ENCODE measurements at regions not wholly inside any gene's neighbourhood (a gene's known extent, or its start where the extent isn't known, plus 50 kb on each side); places are given as distances from the start of the nearest gene placed in this dataset.

DNA sequence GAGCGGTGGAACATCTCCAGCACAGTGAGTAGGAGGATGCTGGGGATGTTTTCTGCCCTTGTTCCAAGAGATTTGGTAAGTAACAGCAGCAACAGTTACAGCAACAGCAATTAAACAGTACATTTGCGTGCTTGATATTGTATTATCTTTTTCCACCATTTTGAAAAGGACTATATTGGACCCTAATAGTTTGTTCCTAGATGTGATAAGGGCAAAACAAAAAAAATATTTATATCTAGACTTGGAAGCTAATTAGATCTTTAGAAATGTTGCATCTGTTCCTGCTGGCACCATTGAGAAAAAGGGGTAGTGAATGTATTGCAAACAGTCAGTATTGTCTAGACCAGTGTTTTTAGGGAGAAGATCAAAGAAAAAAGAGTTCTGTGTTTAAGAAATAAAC lies 759.9 kb downstream of the JRKL start:
- Histone ChIP-seq H3K27ac (ENCODE audit: low read length) (no peak overlapping the region), H3K9me3 (ENCODE audit: low read length) (no peaks in the 10 kb centered on the region), H3K4me2 (ENCODE audit: low read length) (no peak overlapping the region), H2AFZ (ENCODE audit: low read length) (no peak overlapping the region), H4K20me1 (ENCODE audit: low read length) (no peaks in the 10 kb centered on the region), H3K4me1 (ENCODE audit: insufficient read depth, low read length) (no peaks in the 10 kb centered on the region), H3K79me2 (ENCODE audit: low read length) (no peaks in the 10 kb centered on the region), H3K27me3 (ENCODE audit: low read length) (no peaks in the 10 kb centered on the region), H3K9me2 (replicated peaks; ENCODE audit: low read length) (no peaks in the 10 kb centered on the region), H3F3A (ENCODE audit: low read length, unreplicated experiment) (no peaks in the 10 kb centered on the region), H3K36me3 (ENCODE audit: low read depth, low read length) (no peaks in the 10 kb centered on the region), H3K9ac (ENCODE audit: low read length) (no peak overlapping the region), H3K4me3 (ENCODE audit: low read length) (no peak overlapping the region)
- BruUV-seq (replicated peaks) = no TSS peak
- POLR2A ChIA-PET (ENCODE audit: unreplicated experiment) = no interaction called here
- intact Hi-C loops (cut with micrococcal nuclease) = no loop called here
- ATAC-seq = no peak
- DNase-seq = no peak
- CTCF ChIA-PET = no interaction called here
- TF ChIP-seq, protein P1, sequence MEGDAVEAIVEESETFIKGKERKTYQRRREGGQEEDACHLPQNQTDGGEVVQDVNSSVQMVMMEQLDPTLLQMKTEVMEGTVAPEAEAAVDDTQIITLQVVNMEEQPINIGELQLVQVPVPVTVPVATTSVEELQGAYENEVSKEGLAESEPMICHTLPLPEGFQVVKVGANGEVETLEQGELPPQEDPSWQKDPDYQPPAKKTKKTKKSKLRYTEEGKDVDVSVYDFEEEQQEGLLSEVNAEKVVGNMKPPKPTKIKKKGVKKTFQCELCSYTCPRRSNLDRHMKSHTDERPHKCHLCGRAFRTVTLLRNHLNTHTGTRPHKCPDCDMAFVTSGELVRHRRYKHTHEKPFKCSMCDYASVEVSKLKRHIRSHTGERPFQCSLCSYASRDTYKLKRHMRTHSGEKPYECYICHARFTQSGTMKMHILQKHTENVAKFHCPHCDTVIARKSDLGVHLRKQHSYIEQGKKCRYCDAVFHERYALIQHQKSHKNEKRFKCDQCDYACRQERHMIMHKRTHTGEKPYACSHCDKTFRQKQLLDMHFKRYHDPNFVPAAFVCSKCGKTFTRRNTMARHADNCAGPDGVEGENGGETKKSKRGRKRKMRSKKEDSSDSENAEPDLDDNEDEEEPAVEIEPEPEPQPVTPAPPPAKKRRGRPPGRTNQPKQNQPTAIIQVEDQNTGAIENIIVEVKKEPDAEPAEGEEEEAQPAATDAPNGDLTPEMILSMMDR (conservative IDR thresholded peaks at IDR 0.05; ENCODE audit: low read depth, low read length) = no peak
- TF ChIP-seq EZH2 (IDR thresholded peaks at IDR 0.05; ENCODE audit: low read length, unreplicated experiment) = no peak

DNA sequence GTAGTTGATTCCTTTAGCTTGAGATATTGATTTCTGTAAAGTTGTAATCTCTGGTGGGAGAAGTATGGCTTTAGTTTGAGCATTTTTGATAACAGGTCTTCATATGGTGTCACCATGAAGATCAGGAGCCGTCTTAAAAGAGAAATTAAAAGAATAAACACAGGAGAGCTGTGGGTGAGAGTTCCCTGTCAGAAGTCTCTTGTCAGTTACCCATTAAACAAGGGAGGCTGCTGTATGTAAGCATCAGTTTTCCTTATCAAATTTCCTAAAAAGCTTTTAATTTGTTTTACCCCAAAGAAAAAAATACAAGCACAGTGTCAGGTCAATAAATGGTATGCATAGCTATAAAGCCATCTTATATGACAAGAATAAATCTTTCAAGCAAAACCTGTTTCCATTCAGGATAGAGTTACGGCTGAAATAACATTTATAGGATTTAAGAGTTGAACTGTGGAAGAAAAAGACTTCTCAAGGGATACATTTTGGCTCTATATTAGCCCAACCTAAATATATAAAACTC lies 767.5 kb downstream of the JRKL start:
- no peaks in the 10 kb centered on the region for H4K20me1 ChIP-seq (ENCODE audit: low read length)
- CTCF ChIA-PET = no interaction called here
- ATAC-seq = no peak

DNA sequence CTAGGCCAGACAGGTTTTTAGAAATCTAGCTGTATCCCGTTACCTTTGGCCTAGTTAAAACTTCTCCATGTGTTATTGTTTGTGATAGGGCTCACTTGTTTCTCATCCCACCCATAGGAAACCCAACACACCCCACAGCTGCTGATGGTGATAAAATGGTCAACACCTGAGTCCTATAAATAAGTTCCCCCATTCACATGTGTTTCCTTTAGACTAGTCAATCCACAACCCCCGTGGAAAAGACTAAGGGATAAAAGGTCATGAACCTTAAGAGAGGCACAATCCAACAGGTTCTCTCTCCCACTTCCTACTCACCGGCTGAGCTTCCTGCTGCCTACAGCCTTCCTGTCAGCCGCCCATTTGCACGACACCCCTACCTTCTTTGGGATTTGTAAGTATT lies 768.4 kb downstream of the JRKL start:
- POLR2A ChIA-PET (ENCODE audit: unreplicated experiment) = no interaction called here
- CTCF ChIA-PET = no interaction called here
- no TSS peak for BruUV-seq (replicated peaks)
- intact Hi-C loops (cut with micrococcal nuclease) = no loop called here
- Histone ChIP-seq H3K9me2 (replicated peaks; ENCODE audit: low read length) (no peaks in the 10 kb centered on the region), H4K20me1 (ENCODE audit: low read length) (no peaks in the 10 kb centered on the region), H3K9me3 (ENCODE audit: low read length) (no peaks in the 10 kb centered on the region), H3K27me3 (ENCODE audit: low read length) (no peaks in the 10 kb centered on the region), H3F3A (ENCODE audit: low read length, unreplicated experiment) (no peaks in the 10 kb centered on the region), H3K9ac (ENCODE audit: low read length) (no peak overlapping the region), H2AFZ (ENCODE audit: low read length) (no peak overlapping the region), H3K4me1 (ENCODE audit: insufficient read depth, low read length) (no peaks in the 10 kb centered on the region), H3K36me3 (ENCODE audit: low read depth, low read length) (no peaks in the 10 kb centered on the region), H3K4me3 (ENCODE audit: low read length) (no peak overlapping the region), H3K4me2 (ENCODE audit: low read length) (no peak overlapping the region), H3K79me2 (ENCODE audit: low read length) (no peaks in the 10 kb centered on the region), H3K27ac (ENCODE audit: low read length) (no peak overlapping the region)
- TF ChIP-seq EZH2phosphoT487 (IDR thresholded peaks at IDR 0.05; ENCODE audit: borderline replicate concordance, low read length) = no peak
- TF ChIP-seq, protein P1 (conservative IDR thresholded peaks at IDR 0.05; ENCODE audit: low read depth, low read length) = no peak
- no peak for TF ChIP-seq EZH2 (IDR thresholded peaks at IDR 0.05; ENCODE audit: low read length, unreplicated experiment)
- DNase-seq = no peak
- no peak for ATAC-seq

More for the DNA sequence above, 767.5 kb downstream of the JRKL start:
- no peaks in the 10 kb centered on the region for H3K27me3 ChIP-seq (ENCODE audit: low read length)
- H3K9me2 ChIP-seq (replicated peaks; ENCODE audit: low read length) = no peaks in the 10 kb centered on the region
- no TSS peak for BruUV-seq (replicated peaks)
- POLR2A ChIA-PET (ENCODE audit: unreplicated experiment) = no interaction called here
- no peaks in the 10 kb centered on the region for H3K9me3 ChIP-seq (ENCODE audit: low read length)
- TF ChIP-seq EZH2phosphoT487 (IDR thresholded peaks at IDR 0.05; ENCODE audit: borderline replicate concordance, low read length) (no peak), EZH2 (IDR thresholded peaks at IDR 0.05; ENCODE audit: low read length, unreplicated experiment) (no peak)
- TF ChIP-seq, protein P1 (conservative IDR thresholded peaks at IDR 0.05; ENCODE audit: low read depth, low read length) = no peak
- DNase-seq = no peak
- intact Hi-C loops (cut with micrococcal nuclease) = no loop called here
- H3K4me2 ChIP-seq (ENCODE audit: low read length) = no peak overlapping the region
- H3K27ac ChIP-seq (ENCODE audit: low read length) = no peak overlapping the region
- no peak overlapping the region for H2AFZ ChIP-seq (ENCODE audit: low read length)
- H3K4me1 ChIP-seq (ENCODE audit: insufficient read depth, low read length) = no peaks in the 10 kb centered on the region
- H3K4me3 ChIP-seq (ENCODE audit: low read length) = no peak overlapping the region
- H3F3A ChIP-seq (ENCODE audit: low read length, unreplicated experiment) = no peaks in the 10 kb centered on the region
- no peaks in the 10 kb centered on the region for H3K79me2 ChIP-seq (ENCODE audit: low read length)
- no peak overlapping the region for H3K9ac ChIP-seq (ENCODE audit: low read length)
- no peaks in the 10 kb centered on the region for H3K36me3 ChIP-seq (ENCODE audit: low read depth, low read length)
